ENCODE measurements at regions not wholly inside any gene's neighbourhood (a gene's known extent, or its start where the extent isn't known, plus 50 kb on each side); places are given as distances from the start of the nearest gene placed in this dataset.
"Not testable (repeated sequence)": the region's sequence is repeated elsewhere in the genome, so short reads cannot be mapped to it uniquely, and the experiment has no call there.

DNA sequence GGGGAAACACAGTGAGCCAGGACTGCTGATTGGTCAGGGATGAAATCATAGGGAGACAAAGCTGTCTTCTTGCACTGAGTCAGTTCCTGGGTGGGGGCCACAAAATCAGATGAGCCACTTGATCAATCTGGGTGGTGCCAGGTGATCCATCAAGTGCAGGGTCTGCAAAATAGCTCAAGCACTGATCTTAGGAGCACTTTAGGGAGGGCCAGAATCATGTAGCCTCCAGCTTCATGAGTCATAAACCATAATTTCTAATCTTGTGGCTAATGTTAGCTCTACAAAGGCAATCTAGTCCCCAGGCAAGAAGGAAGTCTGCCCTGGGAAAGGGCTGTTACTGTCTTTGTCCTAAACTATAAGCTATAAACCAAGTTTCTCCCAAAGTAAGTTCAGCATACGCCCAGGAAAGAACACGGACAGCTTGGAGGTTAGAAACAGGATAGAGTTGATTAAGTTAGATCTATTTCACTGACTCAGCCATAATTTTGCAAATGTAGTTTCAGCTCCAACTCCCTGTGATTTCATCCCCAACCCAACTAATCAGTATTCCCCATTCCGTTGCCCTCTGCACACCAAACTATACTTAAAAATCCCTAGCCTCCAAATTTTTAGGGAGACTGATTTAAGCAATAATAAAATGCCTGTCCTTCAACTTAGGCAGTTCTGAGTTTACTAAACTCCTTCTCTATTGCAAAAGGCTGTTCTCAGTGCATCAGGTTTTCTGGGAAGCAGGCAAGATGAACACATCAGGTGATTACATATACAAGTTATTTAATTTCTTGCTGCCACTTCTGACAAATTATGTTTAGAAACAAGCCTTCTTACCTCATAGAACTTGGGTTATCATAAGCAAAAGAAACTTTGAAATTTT is 226.9 kb upstream of the SPOPL start:
- no peak for DNase-seq

DNA sequence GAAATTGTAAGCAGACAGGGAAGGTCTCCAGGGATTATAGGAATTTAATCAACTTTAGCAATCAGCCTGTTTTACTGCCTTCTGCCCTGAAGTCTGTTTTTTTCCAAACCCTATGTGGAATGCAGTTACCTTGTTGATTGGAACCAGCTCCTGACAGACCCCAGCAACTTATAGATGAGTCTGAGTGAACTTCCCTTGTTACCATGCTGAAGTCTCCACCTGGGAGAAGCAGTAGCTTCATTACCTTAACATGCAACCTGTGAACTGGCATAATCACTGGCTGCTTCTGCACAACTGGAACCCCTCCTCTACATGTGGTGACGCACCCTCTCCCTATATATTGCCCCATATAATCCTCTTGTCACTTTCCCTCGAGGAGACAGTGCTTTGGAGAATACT is 226.3 kb upstream of the SPOPL start:
- no peak for DNase-seq

DNA sequence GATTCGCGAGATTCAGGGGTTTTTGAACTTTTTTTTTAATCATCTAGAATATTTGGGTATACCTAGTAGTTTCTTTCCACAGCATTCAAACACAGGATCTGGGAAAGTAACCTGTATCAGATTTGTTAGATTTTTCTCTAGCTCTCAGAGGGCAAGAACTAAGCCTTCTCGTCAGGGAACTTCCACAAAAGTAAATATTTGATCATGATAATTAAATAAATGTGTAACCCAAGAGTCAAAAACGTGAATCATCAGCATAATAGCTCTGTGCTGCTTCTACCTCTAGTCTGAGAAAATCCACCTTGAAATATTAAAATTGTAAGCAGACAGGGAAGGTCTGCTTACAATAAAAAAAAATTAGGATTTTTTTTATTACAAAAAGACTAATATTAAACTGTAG is 225.7 kb upstream of the SPOPL start:
- no peak for DNase-seq

DNA sequence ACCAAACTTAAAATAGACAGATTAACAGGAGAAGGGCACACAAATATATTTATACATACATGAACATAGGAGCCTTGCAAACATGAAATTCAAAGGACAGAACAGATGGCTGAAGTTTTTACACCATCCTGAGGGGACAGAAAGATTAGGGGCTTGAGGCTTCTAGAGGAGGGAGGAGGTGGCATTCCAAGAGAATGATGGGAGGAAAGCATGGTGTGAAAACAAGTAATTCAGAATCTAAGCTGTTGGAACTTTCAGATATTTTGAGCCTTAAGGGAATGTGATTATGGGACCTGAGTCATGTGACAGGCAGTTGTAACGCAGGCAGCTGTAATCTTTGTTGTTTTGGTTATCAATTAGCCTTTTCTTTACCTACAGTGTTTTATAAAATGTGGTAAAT is 225.2 kb upstream of the SPOPL start:
- DNase-seq: no peak

DNA sequence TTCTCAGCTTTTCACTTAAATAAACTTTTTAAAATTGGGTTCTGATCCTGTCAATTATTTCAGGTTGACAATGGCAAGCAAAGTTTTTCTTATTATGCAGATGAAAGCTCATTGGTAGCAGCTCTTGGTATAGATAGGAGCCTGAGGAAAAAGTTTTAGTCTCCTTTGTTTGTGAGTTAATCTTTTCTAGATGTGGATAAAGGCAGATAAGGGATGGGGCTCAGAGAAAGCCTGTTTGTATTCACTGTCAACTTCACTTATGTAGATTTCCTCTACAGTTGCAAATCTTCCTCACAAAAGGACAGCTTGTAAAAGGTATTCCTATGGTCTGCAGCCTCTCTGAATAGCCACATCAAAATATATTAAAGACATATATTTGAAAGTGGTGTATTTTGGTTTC is 224.5 kb upstream of the SPOPL start:
- no peak for DNase-seq

DNA sequence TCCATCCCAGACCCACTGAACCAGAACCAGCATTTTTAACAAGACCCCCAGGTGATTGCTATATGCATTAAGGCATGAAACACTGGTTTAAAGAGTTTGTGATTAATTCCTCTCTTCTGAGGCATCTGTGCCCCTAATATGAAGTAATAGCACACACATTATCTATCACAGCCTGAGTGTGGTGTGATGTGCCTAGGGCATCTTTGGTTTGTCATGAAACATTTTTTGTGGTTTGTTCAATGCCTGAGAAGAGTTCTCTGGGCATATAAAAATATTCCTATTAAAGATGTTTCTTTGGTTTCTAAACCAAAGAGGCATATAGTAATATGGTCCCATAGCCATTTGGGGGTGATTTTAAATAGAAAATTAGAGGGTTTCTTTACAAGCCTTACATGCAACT is 221.7 kb upstream of the SPOPL start:
- DNase-seq: no peak

DNA sequence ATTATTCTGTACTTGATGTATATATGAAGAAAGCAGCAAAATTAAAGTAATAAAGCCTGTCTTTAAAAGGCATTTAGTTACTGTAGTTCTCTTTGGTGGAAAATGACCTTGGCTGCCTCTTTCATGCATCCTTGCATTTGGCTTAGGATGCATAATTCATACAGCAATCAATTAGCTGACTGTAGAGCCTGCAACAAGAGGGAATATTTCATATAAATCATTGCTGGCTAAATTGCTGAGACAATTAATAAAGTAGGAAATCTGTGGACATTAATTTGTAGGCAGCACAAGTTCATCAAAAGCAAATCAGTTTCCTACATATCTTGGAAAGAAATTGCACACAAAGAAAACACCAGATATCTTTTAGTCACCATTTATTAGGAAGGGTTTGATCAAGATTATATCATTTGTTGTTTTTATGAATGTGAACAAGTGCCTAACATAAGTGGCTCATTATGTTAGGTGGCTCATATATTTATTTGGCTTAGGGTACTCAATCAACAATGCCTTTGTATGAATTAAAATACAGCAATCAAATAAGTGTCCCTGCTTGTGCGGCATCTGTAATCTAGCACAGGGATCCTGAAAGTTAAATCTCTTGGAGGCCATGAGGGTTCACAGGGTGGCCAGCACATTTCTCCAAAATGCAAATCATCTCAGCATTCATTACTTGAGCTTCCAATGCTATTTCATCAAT is 220.4 kb upstream of the SPOPL start:
- no peak for DNase-seq

DNA sequence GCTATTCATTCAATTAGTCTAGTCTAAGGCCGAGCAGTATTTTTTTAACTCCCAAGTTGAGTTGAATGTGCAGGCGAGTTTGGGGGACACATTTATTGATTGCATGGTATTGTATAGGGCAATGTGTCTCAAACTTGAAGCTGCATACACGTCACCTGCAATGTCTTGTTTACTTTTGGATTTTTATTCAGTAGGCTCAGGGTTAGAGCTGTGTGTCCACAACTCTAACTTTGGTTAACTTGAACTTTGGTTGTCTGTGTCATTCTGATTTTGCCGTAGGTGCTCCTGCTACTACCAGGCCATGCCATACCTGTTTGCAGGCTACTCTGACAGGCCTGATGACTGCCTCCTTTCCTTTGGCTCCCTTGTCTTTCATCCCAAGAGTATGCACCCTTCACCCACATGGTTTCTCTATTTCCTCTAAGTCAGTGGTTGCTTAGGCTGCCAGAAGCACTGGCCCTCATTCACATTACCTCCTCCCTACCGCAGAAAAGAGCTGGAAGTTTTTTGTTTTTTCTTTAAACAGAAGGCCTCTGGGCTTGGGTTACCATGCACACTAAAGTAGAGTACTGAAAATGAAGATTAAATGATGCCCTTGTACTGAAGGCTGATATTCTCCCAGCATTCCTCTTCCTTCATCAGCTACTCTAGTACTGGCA is 219.4 kb upstream of the SPOPL start:
- no peak for DNase-seq

DNA sequence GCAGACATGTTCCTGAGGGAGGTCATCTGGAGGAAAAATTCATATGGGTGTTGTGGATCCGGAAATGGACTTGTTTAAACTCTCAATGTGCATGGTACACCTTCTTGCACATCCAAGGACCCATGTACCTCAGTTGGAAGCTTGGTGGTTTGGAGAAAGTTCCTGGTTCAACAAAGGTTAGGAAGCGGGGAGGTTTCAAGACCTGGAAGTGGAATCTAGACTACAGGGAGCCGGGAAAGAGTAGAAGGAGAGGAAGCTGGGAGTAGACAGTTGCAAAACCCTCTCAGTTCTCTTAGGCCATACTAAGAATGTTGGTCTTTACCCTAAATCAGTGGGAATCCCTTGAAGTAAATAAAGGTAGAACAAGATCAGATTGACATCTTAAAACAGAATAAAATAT is 209.8 kb upstream of the SPOPL start:
- DNase-seq: no peak

DNA sequence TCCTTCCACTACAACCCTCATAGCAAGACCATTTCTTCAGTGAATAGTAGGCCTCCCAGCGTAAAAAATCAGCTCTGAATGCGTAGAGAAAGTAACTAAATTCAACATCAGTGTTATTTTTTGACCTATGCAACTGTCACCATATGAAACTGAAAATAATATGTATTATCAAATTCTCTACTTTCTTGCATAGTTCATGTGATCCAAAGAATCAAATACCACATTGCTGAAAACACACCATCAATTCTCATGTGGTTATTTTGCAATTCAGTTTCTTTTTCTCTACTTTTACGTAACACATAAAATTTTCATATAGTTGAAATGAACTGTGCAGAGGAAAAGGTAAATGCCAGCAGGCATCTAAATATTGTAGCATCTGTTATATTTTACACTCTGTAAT is 208.5 kb upstream of the SPOPL start:
- DNase-seq: no peak

DNA sequence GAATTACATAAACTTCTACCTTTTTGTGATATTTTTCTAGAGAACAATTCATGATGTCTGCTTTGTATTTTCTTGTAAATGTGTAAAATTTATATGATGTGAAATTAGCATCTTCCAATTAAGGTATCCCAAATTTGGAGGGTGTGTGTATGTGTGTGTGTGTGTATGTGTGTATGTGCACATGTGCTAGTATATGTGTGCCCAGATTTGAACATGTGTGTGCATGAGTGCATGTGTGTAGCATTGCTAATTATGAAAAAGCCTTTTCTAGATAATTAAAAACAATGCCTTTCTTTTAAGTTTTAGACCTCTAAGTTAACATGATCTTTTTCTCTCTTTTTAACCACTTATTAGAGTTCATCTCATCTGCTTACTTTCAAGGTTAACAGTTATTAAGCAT is 208.0 kb upstream of the SPOPL start:
- no peak for DNase-seq

DNA sequence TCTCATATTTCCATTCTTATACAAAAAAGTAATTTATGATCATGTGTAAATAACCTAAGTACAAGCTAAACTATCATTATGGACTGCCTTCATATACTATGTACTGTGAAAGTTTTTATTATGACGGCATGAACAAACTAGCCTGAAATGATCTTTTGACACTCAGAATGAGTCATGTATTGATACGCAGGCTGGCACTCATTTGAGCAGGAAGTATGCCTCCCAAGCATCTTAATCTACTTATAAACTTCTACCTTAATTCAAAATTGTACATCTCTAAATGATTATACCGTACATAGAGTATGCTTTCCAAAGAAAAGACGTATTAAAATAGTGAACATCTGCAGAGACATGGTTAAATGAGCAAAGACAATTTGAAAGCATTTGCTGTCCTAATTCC is 207.1 kb upstream of the SPOPL start:
- no peak for DNase-seq

DNA sequence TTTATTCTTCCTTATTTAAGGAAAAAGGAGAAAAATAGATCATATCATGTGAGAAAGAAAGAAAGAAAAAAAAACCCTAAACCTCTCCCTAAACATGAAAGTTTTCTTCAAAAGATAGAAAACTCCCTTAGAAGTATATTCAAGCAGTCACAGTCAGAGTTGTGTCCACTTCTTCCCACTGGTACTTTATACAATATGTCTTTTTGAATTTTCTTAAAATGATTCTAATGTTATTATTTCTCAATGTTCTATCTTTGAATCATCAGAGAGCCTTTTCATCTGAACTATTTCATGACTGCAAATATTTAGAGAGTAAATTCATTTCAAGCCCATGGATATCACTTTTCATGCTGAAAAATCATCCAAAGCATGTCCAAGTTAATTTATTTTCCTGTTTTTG is 205.2 kb upstream of the SPOPL start:
- DNase-seq: no peak

DNA sequence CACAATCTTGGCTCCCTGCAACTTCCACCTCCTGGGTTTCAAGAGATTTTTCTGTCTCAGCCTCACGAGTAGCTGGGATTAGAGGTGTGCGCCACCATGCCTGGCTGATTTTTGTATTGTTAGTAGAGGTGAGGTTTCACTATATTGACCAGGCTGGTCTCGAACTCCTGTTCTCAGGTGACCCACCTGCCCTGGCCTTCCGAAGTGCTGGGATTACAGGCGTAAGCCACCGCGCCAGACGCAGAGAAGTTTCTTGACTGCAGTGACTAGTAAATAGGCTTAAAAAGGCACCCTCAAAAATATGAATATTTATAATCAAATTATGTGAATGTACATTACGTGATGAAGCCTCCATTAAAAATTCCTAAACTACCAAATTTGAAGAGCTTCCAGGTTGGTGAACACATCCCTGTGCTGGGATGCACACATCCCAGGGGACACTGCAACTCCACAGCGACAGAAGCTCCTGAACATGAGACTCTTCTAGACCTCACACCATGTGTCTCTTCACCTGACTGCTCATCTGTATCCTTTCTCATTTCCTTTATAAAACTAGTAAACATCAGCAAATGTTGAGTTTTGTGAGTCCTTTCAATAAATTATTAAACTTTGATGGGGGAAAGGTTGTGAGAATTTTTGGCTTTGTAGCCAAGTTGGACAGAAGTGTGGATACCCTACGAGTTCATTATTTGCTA is 203.3 kb upstream of the SPOPL start:
- no peak for DNase-seq

DNA sequence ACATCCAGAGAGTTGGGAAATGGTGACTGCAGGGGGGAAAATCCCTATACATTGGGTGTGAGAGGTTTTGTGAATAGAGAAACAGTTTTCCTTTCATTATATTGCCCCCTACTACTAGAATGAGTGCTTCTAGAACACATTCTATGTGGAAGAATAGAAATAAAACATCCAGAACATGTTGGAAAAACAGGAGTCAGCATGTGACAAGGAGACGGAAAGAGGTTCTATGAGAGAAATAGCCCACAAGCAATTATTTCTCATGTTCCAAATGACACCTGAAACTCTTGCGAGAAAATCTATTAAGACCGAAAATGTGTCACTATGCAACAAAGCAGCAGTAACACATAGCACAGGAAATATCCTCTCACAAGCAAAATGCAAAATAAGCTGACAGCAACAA is 202.7 kb upstream of the SPOPL start:
- no peak for DNase-seq

DNA sequence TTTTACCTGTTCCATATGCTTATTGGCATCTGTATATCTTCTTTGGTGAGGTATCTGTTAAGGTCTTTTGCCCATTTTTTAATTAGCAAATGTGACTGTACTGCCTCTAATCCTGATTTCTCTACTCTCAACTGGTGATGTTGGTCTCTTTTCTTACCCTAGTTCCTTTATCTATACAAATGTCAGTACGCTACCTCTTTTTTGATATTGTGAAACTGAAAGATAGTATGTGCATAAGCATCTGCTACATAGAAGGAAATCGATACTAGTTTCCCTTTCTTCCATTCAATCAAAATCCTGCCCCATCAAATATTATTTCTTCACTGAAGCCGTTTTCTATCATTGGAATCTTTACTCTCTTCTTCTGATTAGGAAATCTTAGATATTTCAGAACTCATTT is 194.9 kb upstream of the SPOPL start:
- DNase-seq: no peak

DNA sequence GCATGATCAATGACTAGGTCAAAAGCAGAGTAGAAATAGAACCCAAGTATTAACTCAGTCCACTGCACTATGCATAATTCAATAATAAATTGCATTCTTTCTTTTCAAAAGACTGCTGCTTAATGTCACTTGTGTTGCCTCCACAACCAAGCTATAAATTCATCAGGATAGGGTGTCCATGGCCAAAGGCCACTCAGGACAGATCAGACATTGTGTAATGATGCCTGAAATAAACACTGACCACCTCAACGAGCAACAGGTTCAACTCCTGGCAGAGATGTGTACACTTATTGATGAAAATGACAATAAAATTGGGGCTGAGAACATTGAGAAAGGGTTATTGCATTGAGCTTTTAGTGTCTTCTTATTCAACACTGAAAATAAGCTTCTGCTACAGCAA is 194.5 kb upstream of the SPOPL start:
- no peak for DNase-seq

DNA sequence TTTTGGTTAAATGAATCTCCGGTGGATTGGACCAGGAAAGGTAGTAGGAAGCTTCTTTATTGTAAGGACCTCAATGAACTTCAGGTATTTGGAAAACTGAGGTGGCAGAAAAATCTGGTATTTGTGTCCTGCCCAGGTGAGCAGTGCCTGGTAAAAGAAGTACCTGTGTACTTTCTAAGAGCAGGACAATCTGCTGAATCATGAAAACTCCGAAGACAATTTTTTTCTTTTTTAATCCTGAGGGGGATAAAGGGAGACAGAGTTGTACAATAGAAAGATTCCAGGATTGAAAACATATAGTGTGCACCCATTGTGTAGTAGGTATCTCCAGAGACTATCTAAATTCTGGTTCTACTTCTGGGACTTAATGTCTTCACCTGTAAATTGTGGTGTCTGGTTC is 191.8 kb upstream of the SPOPL start:
- DNase-seq: no peak

DNA sequence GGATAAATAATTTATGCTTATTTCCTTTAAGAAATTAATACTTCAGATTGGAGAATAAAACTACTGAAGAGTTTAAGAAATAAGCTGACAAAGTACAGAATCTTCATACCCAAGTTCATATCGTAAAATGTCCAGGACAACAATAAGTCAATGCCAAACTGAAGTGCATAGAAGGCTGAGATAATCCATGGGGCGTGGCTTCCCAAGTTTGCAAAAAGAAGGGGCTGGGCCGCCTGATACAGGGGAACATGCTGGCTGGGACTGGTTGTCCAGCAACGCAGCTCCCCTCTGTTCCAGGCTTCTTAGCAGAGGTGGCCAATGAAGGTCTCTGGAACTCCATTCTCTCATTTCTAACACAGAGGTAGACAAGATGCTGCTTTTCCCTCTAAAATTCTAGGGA is 189.5 kb upstream of the SPOPL start:
- DNase-seq: no peak

DNA sequence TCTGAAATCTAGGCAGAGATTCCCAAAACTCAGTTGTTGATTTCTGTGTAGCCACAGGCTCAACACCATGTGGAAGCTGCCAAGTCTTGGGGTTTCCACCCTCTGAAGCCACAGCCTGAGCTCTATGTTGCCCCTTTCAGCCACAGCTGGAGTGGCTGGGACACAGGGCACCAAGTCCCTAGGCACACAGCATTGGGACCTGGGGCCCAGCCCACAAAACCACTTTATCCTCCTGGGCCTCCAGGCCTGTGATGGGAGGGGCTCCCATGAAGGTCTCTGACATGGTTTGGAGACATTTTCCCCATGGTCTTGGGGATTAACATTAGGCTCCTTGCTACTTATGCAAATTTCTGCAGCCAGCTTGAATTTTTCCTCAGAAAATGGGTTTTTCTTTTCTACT is 186.0 kb upstream of the SPOPL start:
- DNase-seq: not testable (repeated sequence)

DNA sequence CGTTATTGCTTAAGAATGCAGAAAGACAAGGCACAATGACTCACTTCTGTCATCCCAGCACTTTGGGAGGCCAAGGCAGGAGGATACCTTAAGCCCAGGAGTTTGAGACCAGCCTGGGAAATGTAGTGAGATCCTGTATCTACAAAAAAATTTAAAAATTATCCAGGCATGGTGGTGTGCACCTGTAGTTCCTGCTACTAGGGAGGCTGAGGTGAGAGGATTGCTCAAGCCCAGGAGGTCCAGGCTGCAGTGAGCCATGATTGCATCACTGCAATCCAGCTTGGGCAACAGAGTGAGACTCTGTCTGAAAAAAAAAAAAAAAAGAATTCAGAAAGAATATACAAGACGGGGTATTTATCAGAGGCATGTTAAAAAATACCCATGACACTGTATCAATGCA is 182.0 kb upstream of the SPOPL start:
- no peak for DNase-seq

DNA sequence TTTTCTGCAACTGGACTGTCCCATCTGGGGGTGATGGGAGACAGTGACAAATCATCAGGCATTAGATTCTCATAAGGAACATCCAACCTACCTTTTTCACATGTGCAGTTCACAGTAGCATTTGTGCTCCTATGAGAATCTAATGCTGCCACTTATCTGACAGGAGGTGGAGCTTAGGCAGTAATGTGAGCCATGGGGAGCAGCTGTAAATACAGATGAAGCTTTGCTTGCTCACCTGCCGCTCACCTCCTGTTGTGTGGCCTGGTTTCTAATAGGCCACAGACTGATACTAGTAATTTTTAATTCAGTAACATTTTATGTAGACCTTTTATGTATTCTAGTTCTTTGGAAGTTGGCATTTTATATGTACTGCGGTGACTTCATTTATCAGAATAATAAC is 180.1 kb upstream of the SPOPL start:
- DNase-seq: no peak

DNA sequence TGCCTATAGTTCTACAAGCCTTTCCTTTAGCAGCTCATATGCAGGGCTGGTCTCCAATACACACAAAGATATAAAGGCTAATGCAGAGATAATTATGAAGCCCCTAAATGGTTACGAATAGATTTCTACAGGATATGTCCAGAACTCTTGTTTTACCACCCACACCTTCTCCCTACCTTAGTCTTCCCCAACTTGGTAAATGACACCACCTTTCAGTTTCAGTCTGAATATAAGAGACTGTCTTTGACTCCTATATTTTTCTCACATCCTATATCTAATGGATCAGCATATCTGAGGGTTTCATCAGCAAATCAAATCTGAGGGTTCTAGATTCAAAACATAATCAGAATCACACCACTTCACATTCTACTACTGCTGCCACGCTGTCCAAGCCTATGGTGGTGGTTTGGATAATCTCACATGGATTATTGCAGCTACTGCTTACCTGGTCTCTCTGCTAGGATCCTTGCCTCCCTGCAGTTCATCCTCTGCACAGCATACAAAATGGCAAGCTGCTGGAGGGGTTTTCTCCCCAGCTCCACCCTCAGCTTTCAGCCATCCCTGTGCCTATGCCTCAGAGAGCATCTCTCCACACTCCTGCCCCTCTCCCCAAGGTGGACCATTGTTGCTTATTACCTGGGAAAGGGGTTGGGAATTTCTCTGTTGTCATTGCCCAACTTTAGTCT is 178.0 kb upstream of the SPOPL start:
- no peak for DNase-seq
